Small intestine (tissue), 7 donors: ENCODE measurements at regions not wholly inside any gene's neighbourhood (a gene's known extent, or its start where the extent isn't known, plus 50 kb on each side); places are given as distances from the start of the nearest gene placed in this dataset.

Experiments used
- DNase-seq, 2 donors: peaks; one replicate each; pipeline versions ENCODE4 v3.0.0 to v3.0.0-alpha.2; 2013
- FAIRE-seq: peaks from 2 replicates; lab custom pipeline; 2012; peaks lifted over from hg19 to GRCh38; lab: Jason Lieb, UNC
- H3K27ac ChIP-seq, 3 donors: one replicate each; pipeline ENCODE4 v1.5.1; 2013; ENCODE audit warnings: low read length in 2 of 3, mild to moderate bottlenecking in 2 of 3, control low read depth in 1 of 3, inconsistent platforms in 1 of 3, low read depth in 1 of 3, moderate library complexity in 1 of 3
- H3K27me3 ChIP-seq, 3 donors: one replicate each; pipeline ENCODE4 v1.6.1; 2013; ENCODE audit warnings: low read length in 3 of 3, inconsistent platforms in 1 of 3; ENCODE audit not compliant: control insufficient read depth in 3 of 3, insufficient read depth in 3 of 3
- H3K36me3 ChIP-seq, 3 donors: one replicate each; pipeline ENCODE4 v1.6.1; 2013; ENCODE audit warnings: low read length in 3 of 3, inconsistent platforms in 1 of 3, low read depth in 1 of 3, mild to moderate bottlenecking in 1 of 3, moderate library complexity in 1 of 3; ENCODE audit not compliant: control insufficient read depth in 3 of 3, insufficient read depth in 2 of 3
- H3K4me1 ChIP-seq, 3 donors: one replicate each; pipeline ENCODE4 v1.6.1; 2013; ENCODE audit warnings: low read length in 2 of 3, inconsistent platforms in 1 of 3, low read depth in 1 of 3, mild to moderate bottlenecking in 1 of 3, moderate library complexity in 1 of 3; ENCODE audit not compliant: control insufficient read depth in 3 of 3, insufficient read depth in 2 of 3
- H3K4me3 ChIP-seq, 3 donors: one replicate each; pipeline ENCODE4 v1.5.1; 2013; ENCODE audit warnings: low read length in 3 of 3, control low read depth in 1 of 3, inconsistent platforms in 1 of 3, low read depth in 1 of 3, mild to moderate bottlenecking in 1 of 3, moderate library complexity in 1 of 3
- H3K9me3 ChIP-seq, 2 donors: one replicate each; pipeline ENCODE4 v1.6.1; 2013; ENCODE audit warnings: low read depth in 1 of 2, low read length in 1 of 2; ENCODE audit not compliant: control insufficient read depth in 2 of 2, insufficient read depth in 1 of 2
- WGBS, 3 donors: extraction: QIAGEN DNeasy Blood & Tissue Kit; methylation state at CpG; one replicate each; pipeline ENCODE4 v1.1.7; 2013; 5-methylcytosine and 5-hydroxymethylcytosine counted together
- donor health status: healthy with polysubstance abuse.
- donor health status: control.
- donor health status: control.
- donor health status: Bipolar disorder and iron deficiency.
- donor health status: healthy.

DNA sequence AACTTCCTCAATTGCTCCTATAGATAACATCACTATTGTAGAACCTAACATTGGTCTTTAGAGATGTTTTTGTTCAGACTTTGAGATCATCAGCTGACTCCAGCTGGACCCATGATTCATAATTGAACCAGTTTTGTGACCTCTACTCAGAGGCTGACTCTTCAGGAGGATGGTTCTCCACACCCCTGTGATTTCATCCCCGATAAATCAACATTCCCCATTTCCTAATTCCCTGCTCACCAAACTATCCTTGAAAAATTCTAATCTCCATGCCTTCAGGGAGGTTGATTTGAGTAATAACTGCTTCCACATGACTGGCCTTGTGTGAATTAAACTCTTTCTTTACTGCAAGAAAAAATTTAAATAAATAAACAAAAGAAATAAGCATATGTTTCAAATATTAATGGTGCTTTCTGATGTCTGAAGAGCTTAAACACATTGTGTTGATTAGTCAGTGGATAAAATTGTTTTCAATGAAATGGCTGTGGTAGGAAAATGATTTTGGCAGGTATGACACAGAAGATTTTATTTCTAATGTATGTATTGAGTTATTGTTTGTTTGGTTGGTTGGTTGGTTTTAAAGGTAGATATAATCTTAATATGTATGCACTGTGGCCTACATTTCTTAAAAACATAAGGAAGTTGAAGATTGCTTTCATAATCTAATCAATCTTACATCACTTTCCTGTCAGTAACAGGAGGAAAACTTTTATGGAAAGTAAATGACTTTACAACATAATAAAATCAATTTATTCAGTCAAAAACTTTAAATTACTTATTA is 427.9 kb upstream of the CCDC179 start:
- H3K4me3 ChIP-seq = no peak overlapping the region
- no peak overlapping the region for H3K27ac ChIP-seq
- no peaks in the 10 kb centered on the region for H3K9me3 ChIP-seq
- no peaks in the 10 kb centered on the region for H3K36me3 ChIP-seq
- 0 to 77% (median 11%) methylated on average over 1 of the region's 1 CpG for WGBS, 3 donors
- H3K27me3 ChIP-seq = no peaks in the 10 kb centered on the region
- H3K4me1 ChIP-seq = no peaks in the 10 kb centered on the region
- FAIRE-seq (no peak), DNase-seq (no peak)

DNA sequence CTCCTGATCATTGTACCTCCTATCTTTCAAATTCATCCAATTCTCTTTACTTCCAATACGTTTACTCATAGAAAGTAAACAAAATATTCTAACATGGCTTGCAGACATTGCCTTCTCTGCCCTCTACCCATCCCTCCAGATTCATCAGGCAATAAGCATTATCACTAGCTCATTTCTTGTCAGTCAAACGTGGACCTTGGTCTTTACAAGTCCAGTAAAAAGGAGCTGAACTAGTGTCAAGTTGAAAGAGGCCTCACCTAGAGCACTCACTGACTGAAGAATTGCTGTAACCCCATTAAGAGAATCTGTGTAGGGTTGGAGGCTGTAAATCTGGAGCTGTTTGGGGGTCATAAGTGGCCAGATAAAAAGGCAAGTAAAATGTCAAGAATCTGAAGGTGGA is 435.0 kb upstream of the CCDC179 start:
- FAIRE-seq = no peak
- Histone ChIP-seq H3K36me3 (no peaks in the 10 kb centered on the region), H3K27me3 (no peaks in the 10 kb centered on the region), H3K4me3 (no peak overlapping the region), H3K9me3 (no peaks in the 10 kb centered on the region), H3K4me1 (no peaks in the 10 kb centered on the region), H3K27ac (no peak overlapping the region)
- 18 to 42% (median 20%) methylated on average over 2 of the region's 2 CpGs for WGBS, 3 donors
- DNase-seq = peak; percentile 4 to 67

- Histone ChIP-seq H3K4me1 (no peaks in the 10 kb centered on the region), H3K4me3 (no peak overlapping the region), H3K9me3 (no peaks in the 10 kb centered on the region), H3K27ac (no peak overlapping the region), H3K27me3 (no peaks in the 10 kb centered on the region), H3K36me3 (no peaks in the 10 kb centered on the region)
- DNase-seq (no peak), FAIRE-seq (no peak)
- 71 to 79% (median 77%) methylated on average over 2 of the region's 2 CpGs for WGBS, 3 donors
These were observed 447.8 kb upstream of the CCDC179 start for GRCh38 chr11:23308041-23308440.

GRCh38 chr11:23310276-23310675 is 450.0 kb upstream of the CCDC179 start:
- 82 to 91% (median 83%) methylated on average over 1 of the region's 1 CpG for WGBS, 3 donors
- no peaks in the 10 kb centered on the region for H3K4me1 ChIP-seq
- no peaks in the 10 kb centered on the region for H3K9me3 ChIP-seq
- no peaks in the 10 kb centered on the region for H3K36me3 ChIP-seq
- H3K27ac ChIP-seq = no peak overlapping the region
- no peaks in the 10 kb centered on the region for H3K27me3 ChIP-seq
- DNase-seq (no peak), FAIRE-seq (no peak)
- no peak overlapping the region for H3K4me3 ChIP-seq

DNA sequence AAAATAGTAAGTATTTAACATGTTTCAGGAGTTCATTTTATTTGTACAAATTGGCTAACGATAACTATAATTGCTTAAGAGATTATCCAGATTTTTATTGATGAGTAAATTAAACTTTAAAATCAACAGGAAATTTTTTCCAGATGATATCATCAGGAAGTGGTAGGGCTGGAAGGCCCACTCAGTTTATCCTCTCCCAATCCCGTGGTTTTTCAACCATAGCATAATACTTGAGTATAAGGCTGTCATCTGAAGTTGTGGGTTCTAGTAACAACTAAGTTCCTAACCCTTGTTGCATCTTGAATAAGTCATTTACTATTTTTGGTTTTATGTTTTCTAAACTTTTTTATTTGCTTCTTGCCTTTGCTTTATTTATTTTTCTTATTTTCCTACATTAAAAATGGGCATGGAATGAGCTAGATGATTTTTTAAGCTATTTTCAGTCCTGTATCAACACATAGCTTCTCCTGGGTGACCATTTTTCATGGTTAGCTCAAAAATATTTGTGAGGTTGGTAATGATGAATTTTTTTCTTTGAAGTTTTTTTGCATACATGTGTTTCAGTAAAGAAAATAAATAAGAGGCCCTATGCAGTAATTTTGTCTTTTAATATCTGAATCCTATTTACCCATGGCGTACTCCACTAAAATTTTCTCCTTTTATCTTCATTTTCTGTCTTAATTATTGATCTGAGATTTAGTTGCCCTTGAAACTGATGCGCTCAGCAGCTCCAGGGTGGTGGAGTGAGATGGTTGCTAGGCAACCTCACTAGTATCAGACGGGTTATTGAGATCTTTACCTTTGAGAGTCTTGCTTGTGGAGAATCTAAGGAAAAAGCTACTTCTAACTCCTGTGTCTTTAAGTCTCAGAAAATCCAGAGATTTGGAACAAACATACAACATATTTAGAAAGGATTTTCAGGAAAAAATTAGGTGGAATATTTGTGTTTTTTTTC is 452.0 kb upstream of the CCDC179 start:
- no peaks in the 10 kb centered on the region for H3K4me1 ChIP-seq
- H3K4me3 ChIP-seq = no peak overlapping the region
- no peaks in the 10 kb centered on the region for H3K36me3 ChIP-seq
- no peak overlapping the region for H3K27ac ChIP-seq
- no peak for DNase-seq
- no peaks in the 10 kb centered on the region for H3K27me3 ChIP-seq
- no peak for FAIRE-seq
- no peaks in the 10 kb centered on the region for H3K9me3 ChIP-seq
- WGBS, 3 donors = 32 to 54% (median 47%) methylated on average over 5 of the region's 5 CpGs

DNA sequence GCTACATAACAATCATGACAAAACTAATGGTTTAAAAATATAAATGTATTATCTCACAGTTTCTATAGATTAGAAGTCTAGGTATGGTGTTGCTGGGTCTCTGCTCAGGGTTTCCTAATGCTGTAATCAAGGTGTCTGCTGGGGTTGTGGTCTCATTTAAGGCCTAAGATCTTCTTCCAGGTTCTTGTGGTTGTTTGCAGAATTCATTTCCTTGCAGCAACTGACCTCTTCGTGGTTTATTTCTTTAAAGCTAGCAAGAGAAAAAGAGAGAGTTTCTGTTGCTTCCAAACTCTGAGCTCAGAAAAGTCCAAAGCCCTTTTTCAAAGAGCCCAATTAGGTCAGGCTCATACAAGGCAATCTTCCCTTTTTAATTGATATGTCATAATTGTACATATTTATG is 452.7 kb upstream of the CCDC179 start:
- FAIRE-seq (no peak), DNase-seq (no peak)
- 42 to 52% (median 44%) methylated on average over 1 of the region's 1 CpG for WGBS, 3 donors
- Histone ChIP-seq H3K9me3 (no peaks in the 10 kb centered on the region), H3K27me3 (no peaks in the 10 kb centered on the region), H3K4me3 (no peak overlapping the region), H3K4me1 (no peaks in the 10 kb centered on the region), H3K36me3 (no peaks in the 10 kb centered on the region), H3K27ac (no peak overlapping the region)

DNA sequence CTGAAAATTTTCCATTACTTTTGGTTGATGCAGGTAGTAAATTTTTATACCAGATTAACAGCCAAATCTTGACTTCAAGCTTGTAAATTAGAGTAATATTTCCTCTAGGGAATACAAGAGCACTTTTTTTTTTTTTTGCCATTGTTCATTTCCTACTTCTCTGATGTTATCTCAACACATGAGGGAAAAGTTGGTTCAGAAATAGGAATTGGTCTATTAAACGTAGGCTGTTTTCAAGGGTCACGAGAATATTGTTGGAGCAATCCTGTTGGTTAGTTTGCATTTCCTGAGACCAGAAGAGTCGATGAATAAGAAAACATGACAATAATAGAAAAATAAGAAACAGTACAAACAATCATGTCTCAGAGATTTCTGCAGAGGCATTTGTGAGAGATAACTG is 453.9 kb upstream of the CCDC179 start:
- DNase-seq (no peak), FAIRE-seq (no peak)
- H3K27ac ChIP-seq = no peak overlapping the region
- no peaks in the 10 kb centered on the region for H3K27me3 ChIP-seq
- 74 to 85% (median 75%) methylated on average over 3 of the region's 3 CpGs for WGBS, 3 donors
- H3K4me3 ChIP-seq = no peak overlapping the region
- H3K9me3 ChIP-seq = no peaks in the 10 kb centered on the region
- no peaks in the 10 kb centered on the region for H3K4me1 ChIP-seq
- H3K36me3 ChIP-seq = no peaks in the 10 kb centered on the region

DNA sequence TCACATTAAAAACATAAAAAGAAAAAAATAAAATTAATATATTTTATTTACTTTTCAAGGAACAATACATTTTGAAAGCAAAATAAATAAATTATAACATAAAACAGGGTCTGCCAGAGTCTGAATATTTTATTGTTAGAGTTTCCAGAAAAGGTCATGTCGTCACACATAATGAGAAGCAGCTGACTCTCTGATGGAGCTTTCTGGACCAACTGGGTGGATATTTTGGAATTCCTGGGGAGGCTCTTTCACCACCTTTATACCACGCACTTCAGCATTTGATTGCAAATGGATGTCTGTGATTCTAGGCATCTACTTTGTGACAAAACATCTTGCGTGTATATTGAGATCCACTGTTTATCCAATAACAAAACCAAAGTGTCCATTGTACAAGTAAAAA is 455.0 kb upstream of the CCDC179 start:
- H3K4me1 ChIP-seq = no peaks in the 10 kb centered on the region
- H3K36me3 ChIP-seq = no peaks in the 10 kb centered on the region
- no peak overlapping the region for H3K4me3 ChIP-seq
- FAIRE-seq (no peak), DNase-seq (no peak)
- no peaks in the 10 kb centered on the region for H3K9me3 ChIP-seq
- H3K27me3 ChIP-seq = no peaks in the 10 kb centered on the region
- no peak overlapping the region for H3K27ac ChIP-seq
- 87 to 90% (median 88%) methylated on average over 3 of the region's 3 CpGs for WGBS, 3 donors
